Adipocyte (in vitro differentiated cells): ENCODE measurements at regions not wholly inside any gene's neighbourhood (a gene's known extent, or its start where the extent isn't known, plus 50 kb on each side); places are given as distances from the start of the nearest gene placed in this dataset.

Experiments
- DNase-seq: peaks from one replicate; pipeline ENCODE4 v3.0.0-alpha.2; 2015; ENCODE audit warnings: low read depth
- H3K27me3 ChIP-seq: replicated peaks from 2 replicates; pipeline ENCODE4 v1.7.0; 2013; ENCODE audit warnings: mild to moderate bottlenecking, low read length, moderate library complexity; ENCODE audit not compliant: control insufficient read depth, insufficient read depth
- H3K36me3 ChIP-seq: 2 replicates; pipeline ENCODE4 v1.7.0; 2013; ENCODE audit warnings: low read length, mild to moderate bottlenecking, moderate library complexity; ENCODE audit not compliant: control insufficient read depth, insufficient read depth, severe bottlenecking
- H3K4me1 ChIP-seq: 2 replicates; pipeline ENCODE4 v1.7.0; 2013; ENCODE audit warnings: mild to moderate bottlenecking, low read length, moderate library complexity; ENCODE audit not compliant: control insufficient read depth, insufficient read depth
- H3K4me3 ChIP-seq: 2 replicates; pipeline ENCODE4 v1.7.0; 2013; ENCODE audit warnings: mild to moderate bottlenecking, low read length, moderate library complexity
- H3K9ac ChIP-seq: 2 replicates; pipeline ENCODE4 v1.7.0; 2013; ENCODE audit warnings: mild to moderate bottlenecking, low read length, moderate library complexity
- H3K9me3 ChIP-seq: 2 replicates; pipeline ENCODE4 v1.7.0; 2013; ENCODE audit warnings: mild to moderate bottlenecking, low read length, moderate library complexity; ENCODE audit not compliant: control insufficient read depth

GRCh38 chr17:70863436-70864248 lies 694.3 kb downstream of the KCNJ2 start:
- H3K36me3 ChIP-seq, result no peaks in the 10 kb centered on the region
- H3K4me1 ChIP-seq, result peaks cover 11% of the 10 kb centered on the region
- no peaks in the 10 kb centered on the region for H3K9me3 ChIP-seq
- DNase-seq, result no peak
- no peak overlapping the region for H3K9ac ChIP-seq
- H3K4me3 ChIP-seq, result no peak overlapping the region
- H3K27me3 ChIP-seq, result no peaks in the 10 kb centered on the region

GRCh38 chr17:70865993-70866804 lies 696.9 kb downstream of the KCNJ2 start:
- Histone ChIP-seq H3K4me1 (peaks cover 11% of the 10 kb centered on the region), H3K36me3 (no peaks in the 10 kb centered on the region), H3K4me3 (no peak overlapping the region), H3K9me3 (no peaks in the 10 kb centered on the region), H3K9ac (no peak overlapping the region), H3K27me3 (no peaks in the 10 kb centered on the region)
- no peak for DNase-seq

GRCh38 chr17:70868149-70868548 lies 698.8 kb downstream of the KCNJ2 start:
- H3K27me3 ChIP-seq, result no peaks in the 10 kb centered on the region
- no peak overlapping the region for H3K9ac ChIP-seq
- DNase-seq, result no peak
- H3K36me3 ChIP-seq, result no peaks in the 10 kb centered on the region
- no peaks in the 10 kb centered on the region for H3K9me3 ChIP-seq
- H3K4me1 ChIP-seq, result peaks cover 13% of the 10 kb centered on the region
- H3K4me3 ChIP-seq, result no peak overlapping the region

- H3K27me3 ChIP-seq, result no peaks in the 10 kb centered on the region
- H3K36me3 ChIP-seq, result no peaks in the 10 kb centered on the region
- H3K9ac ChIP-seq, result no peak overlapping the region
- H3K9me3 ChIP-seq, result no peaks in the 10 kb centered on the region
- DNase-seq, result no peak
- peaks cover 13% of the 10 kb centered on the region for H3K4me1 ChIP-seq
- no peak overlapping the region for H3K4me3 ChIP-seq
Measured at GRCh38 chr17:70869402-70870085, 700.2 kb downstream of the KCNJ2 start.

GRCh38 chr17:70871180-70871818 lies 702.0 kb downstream of the KCNJ2 start:
- peaks cover 3% of the 10 kb centered on the region for H3K4me1 ChIP-seq

GRCh38 chr17:70872103-70872502 lies 702.8 kb downstream of the KCNJ2 start:
- no peaks in the 10 kb centered on the region for H3K36me3 ChIP-seq
- peaks cover 2% of the 10 kb centered on the region for H3K4me1 ChIP-seq
- no peak overlapping the region for H3K9ac ChIP-seq
- no peaks in the 10 kb centered on the region for H3K9me3 ChIP-seq
- H3K4me3 ChIP-seq, result no peak overlapping the region
- no peak for DNase-seq
- no peaks in the 10 kb centered on the region for H3K27me3 ChIP-seq

More at GRCh38 chr17:70871180-70871818, 702.0 kb downstream of the KCNJ2 start:
- DNase-seq, result no peak
- H3K4me3 ChIP-seq, result no peak overlapping the region
- no peak overlapping the region for H3K9ac ChIP-seq
- H3K9me3 ChIP-seq, result no peaks in the 10 kb centered on the region
- H3K36me3 ChIP-seq, result no peaks in the 10 kb centered on the region
- H3K27me3 ChIP-seq, result no peaks in the 10 kb centered on the region

GRCh38 chr17:70875729-70876310 lies 706.5 kb downstream of the KCNJ2 start:
- Histone ChIP-seq H3K9me3 (no peaks in the 10 kb centered on the region), H3K9ac (no peak overlapping the region), H3K36me3 (no peaks in the 10 kb centered on the region), H3K27me3 (no peaks in the 10 kb centered on the region), H3K4me3 (no peak overlapping the region), H3K4me1 (peaks cover 2% of the 10 kb centered on the region)
- no peak for DNase-seq

GRCh38 chr17:70878879-70879278 lies 709.5 kb downstream of the KCNJ2 start:
- Histone ChIP-seq H3K4me3 (no peak overlapping the region), H3K36me3 (no peaks in the 10 kb centered on the region), H3K4me1 (no peaks in the 10 kb centered on the region), H3K27me3 (no peaks in the 10 kb centered on the region), H3K9ac (no peak overlapping the region), H3K9me3 (no peaks in the 10 kb centered on the region)
- no peak for DNase-seq

GRCh38 chr17:70879401-70879800 lies 710.1 kb downstream of the KCNJ2 start:
- no peaks in the 10 kb centered on the region for H3K27me3 ChIP-seq
- no peak overlapping the region for H3K9ac ChIP-seq
- DNase-seq, result no peak
- H3K36me3 ChIP-seq, result no peaks in the 10 kb centered on the region
- no peaks in the 10 kb centered on the region for H3K9me3 ChIP-seq
- no peak overlapping the region for H3K4me3 ChIP-seq
- H3K4me1 ChIP-seq, result no peaks in the 10 kb centered on the region

GRCh38 chr17:70881093-70881492 lies 711.8 kb downstream of the KCNJ2 start:
- H3K9me3 ChIP-seq, result no peaks in the 10 kb centered on the region
- no peaks in the 10 kb centered on the region for H3K27me3 ChIP-seq
- H3K4me1 ChIP-seq, result no peaks in the 10 kb centered on the region
- no peak overlapping the region for H3K4me3 ChIP-seq
- H3K9ac ChIP-seq, result no peak overlapping the region
- no peak for DNase-seq
- no peaks in the 10 kb centered on the region for H3K36me3 ChIP-seq
